ENCODE measurements at regions not wholly inside any gene's neighbourhood (a gene's known extent, or its start where the extent isn't known, plus 50 kb on each side); places are given as distances from the start of the nearest gene placed in this dataset.

GRCh38 chr5:125153231-125153630, 406.8 kb upstream of the ZNF608 start:
- Histone ChIP-seq H3K27me3 (no peaks in the 10 kb centered on the region), H3K27ac (no peak overlapping the region), H3K4me3 (no peak overlapping the region), H3K9me3 (no peaks in the 10 kb centered on the region), H3K4me1 (no peaks in the 10 kb centered on the region), H3K36me3 (no peaks in the 10 kb centered on the region)
- ATAC-seq (no peak), DNase-seq (no peak)
- TF ChIP-seq POLR2A (IDR thresholded peaks at IDR 0.05), result no peak
- TF ChIP-seq CTCF (IDR thresholded peaks at IDR 0.05 in 4 of 5, conservative IDR thresholded peaks at IDR 0.05 in 1 of 5), result no peak
- in situ Hi-C loops (cut with MboI; ENCODE audit: low sequenced_read_pairs in 4 of 4) (no loop called here), intact Hi-C loops (cut with DNase I; ENCODE audit: low total_unique reads) (no loop called here)

- intact Hi-C loops (cut with DNase I; ENCODE audit: low total_unique reads) (no loop called here), in situ Hi-C loops (cut with MboI; ENCODE audit: low sequenced_read_pairs in 4 of 4) (no loop called here)
- Histone ChIP-seq H3K4me3 (no peak overlapping the region), H3K36me3 (no peaks in the 10 kb centered on the region), H3K27ac (no peak overlapping the region), H3K27me3 (no peaks in the 10 kb centered on the region), H3K9me3 (no peaks in the 10 kb centered on the region), H3K4me1 (no peaks in the 10 kb centered on the region)
- TF ChIP-seq CTCF (IDR thresholded peaks at IDR 0.05 in 4 of 5, conservative IDR thresholded peaks at IDR 0.05 in 1 of 5), result no peak
- no peak for TF ChIP-seq POLR2A (IDR thresholded peaks at IDR 0.05)
- DNase-seq (no peak), ATAC-seq (no peak)
These were observed 408.1 kb upstream of the ZNF608 start for GRCh38 chr5:125154301-125155110.

GRCh38 chr5:125160787-125161502, 414.5 kb upstream of the ZNF608 start:
- intact Hi-C loops (cut with DNase I; ENCODE audit: low total_unique reads), result no loop called here
- no peak for ATAC-seq
- Histone ChIP-seq H3K4me3 (no peak overlapping the region), H3K27ac (no peak overlapping the region), H3K36me3 (no peaks in the 10 kb centered on the region), H3K4me1 (no peaks in the 10 kb centered on the region), H3K27me3 (no peaks in the 10 kb centered on the region), H3K9me3 (no peaks in the 10 kb centered on the region)
- in situ Hi-C loops (cut with MboI; ENCODE audit: low sequenced_read_pairs in 4 of 4), result no loop called here
- no peak for TF ChIP-seq CTCF (IDR thresholded peaks at IDR 0.05 in 4 of 5, conservative IDR thresholded peaks at IDR 0.05 in 1 of 5)
- no peak for TF ChIP-seq POLR2A (IDR thresholded peaks at IDR 0.05)
- DNase-seq, result no peak

- Histone ChIP-seq H3K4me1 (no peaks in the 10 kb centered on the region), H3K27me3 (no peaks in the 10 kb centered on the region), H3K36me3 (no peaks in the 10 kb centered on the region), H3K9me3 (peaks cover 0 to 7% (median 1%) of the 10 kb centered on the region in 3 donors), H3K27ac (no peak overlapping the region), H3K4me3 (no peak overlapping the region)
- no peak for DNase-seq
- intact Hi-C loops (cut with DNase I; ENCODE audit: low total_unique reads) (no loop called here), in situ Hi-C loops (cut with MboI; ENCODE audit: low sequenced_read_pairs in 4 of 4) (no loop called here)
- ATAC-seq, result no peak
- TF ChIP-seq POLR2A (IDR thresholded peaks at IDR 0.05) (no peak), CTCF (IDR thresholded peaks at IDR 0.05 in 4 of 5, conservative IDR thresholded peaks at IDR 0.05 in 1 of 5) (no peak)
These were observed 416.3 kb upstream of the ZNF608 start for GRCh38 chr5:125162714-125163113.

All from gastrocnemius medialis (tissue), 4 donors.